HCT116 (cell line): ENCODE measurements at regions not wholly inside any gene's neighbourhood (a gene's known extent, or its start where the extent isn't known, plus 50 kb on each side); places are given as distances from the start of the nearest gene placed in this dataset.

Experiments
- ATAC-seq: fragments of 200-7000 bp; cut with Tn5 transposase; 2 replicates; pipeline ENCODE4 v1.9.1; 2020; ENCODE audit warnings: mild to moderate bottlenecking, moderate library complexity
- BruUV-seq: library from RNA; stranded (reverse); fragments of 400-500 nt; replicated peaks from 2 replicates; lab custom pipeline; 2021; lab: Mats Ljungman, UMichigan
- CTCF ChIA-PET: fragments of 300-600 bp; sonication (Branson Sonifier 250); formaldehyde crosslinking; loops from one replicate; lab custom pipeline; 2021; ENCODE audit warnings: antibody characterized with exemption; lab: Charles Lee
- POLR2A ChIA-PET: fragments of 300-600, 350-600 bp; sonication (Branson Sonifier 250); formaldehyde crosslinking; loops from one replicate; lab custom pipeline; 2021; ENCODE audit warnings: antibody characterized with exemption; lab: Charles Lee
- RAD21 ChIA-PET, 2 experiments: fragments of 300-600 bp; sonication (Branson Sonifier 250); formaldehyde crosslinking; loops; one replicate each; lab custom pipeline; 2023; ENCODE audit warnings: low total read pairs in 2 of 2; ENCODE audit not compliant: uncharacterized antibody in 2 of 2, unreplicated experiment in 2 of 2, low non-redundant PET in 1 of 2; lab: Charles Lee
- DNase-seq: peaks from one replicate; pipeline ENCODE4 v3.0.0-alpha.2; 2010; ENCODE audit warnings: low read depth, low spot score
- H2AFZ ChIP-seq: fragments of 200-600 bp; shearing (Covaris generic), sonication (generic); 2 replicates; pipeline ENCODE4 v1.6.1; 2017; ENCODE audit warnings: low read depth, mixed run types, mixed read lengths, antibody characterized with exemption, low read length; ENCODE audit not compliant: poor library complexity, severe bottlenecking
- H3K27ac ChIP-seq: 2 replicates; pipeline ENCODE4 v1.5.1; 2012; ENCODE audit warnings: low read depth, low read length
- H3K27me3 ChIP-seq: fragments of 200-600 bp; sonication (generic); 2 replicates; pipeline ENCODE4 v1.6.1; 2016; ENCODE audit warnings: mixed run types, low read length, mixed read lengths; ENCODE audit not compliant: insufficient read depth
- H3K36me3 ChIP-seq, 2 experiments: fragments of 200-500 bp in 1 of 2; fragments of 200-600 bp in 1 of 2; sonication (Bioruptor generic) in 1 of 2; sonication (generic) in 1 of 2; 2 replicates each; pipeline versions ENCODE4 v1.5.1 to v1.6.1; 2014 to 2016; ENCODE audit warnings: low read length in 2 of 2, inconsistent platforms in 1 of 2, mixed read lengths in 1 of 2, mixed run types in 1 of 2; ENCODE audit not compliant: insufficient read depth in 2 of 2, control insufficient read depth in 1 of 2
- H3K4me1 ChIP-seq, 2 experiments: fragments of 200-600 bp in 1 of 2; sonication (generic) in 1 of 2; 2 replicates each; pipeline versions ENCODE4 v1.5.1 to v1.6.1; 2012 to 2017; ENCODE audit warnings: low read length in 2 of 2, inconsistent platforms in 1 of 2, mild to moderate bottlenecking in 1 of 2, mixed read lengths in 1 of 2, mixed run types in 1 of 2, moderate library complexity in 1 of 2; ENCODE audit not compliant: insufficient read depth in 2 of 2, control insufficient read depth in 1 of 2
- H3K4me2 ChIP-seq: fragments of 200-600 bp; sonication (generic); 2 replicates; pipeline ENCODE4 v1.6.1; 2017; ENCODE audit warnings: mixed run types, low read length, mixed read lengths
- H3K4me3 ChIP-seq, 2 experiments: fragments of 200-600 bp in 1 of 2; sonication (generic) in 1 of 2; replicated peaks in 1 of 2; 2 replicates each; pipeline ENCODE4 v1.5.1; 2011 to 2016; ENCODE audit warnings: low read length in 2 of 2, control low read depth in 1 of 2, low read depth in 1 of 2, mild to moderate bottlenecking in 1 of 2, mixed read lengths in 1 of 2, mixed run types in 1 of 2
- H3K79me2 ChIP-seq: fragments of 200-600 bp; sonication (generic); 2 replicates; pipeline ENCODE4 v1.6.1; 2017; ENCODE audit warnings: mild to moderate bottlenecking, mixed run types, low read length, moderate library complexity, mixed read lengths; ENCODE audit not compliant: insufficient read depth
- H3K9ac ChIP-seq: fragments of 200-600 bp; sonication (generic); 2 replicates; pipeline ENCODE4 v1.6.1; 2016; ENCODE audit warnings: low read length, mixed read lengths
- H3K9me2 ChIP-seq: fragments of 200-600 bp; sonication (generic), shearing (Covaris generic); 2 replicates; pipeline ENCODE4 v1.6.1; 2017; ENCODE audit warnings: mixed run types, mild to moderate bottlenecking, moderate library complexity; ENCODE audit not compliant: insufficient read depth
- H3K9me3 ChIP-seq, 2 experiments: fragments of 200-500 bp in 1 of 2; fragments of 200-600 bp in 1 of 2; sonication (Bioruptor generic) in 1 of 2; sonication (generic) in 1 of 2; 2 replicates each; pipeline ENCODE4 v1.6.1; 2014 to 2017; ENCODE audit warnings: low read length in 2 of 2, mixed read lengths in 2 of 2, inconsistent platforms in 1 of 2, low read depth in 1 of 2, mild to moderate bottlenecking in 1 of 2, mixed run types in 1 of 2, moderate library complexity in 1 of 2; ENCODE audit not compliant: control insufficient read depth in 1 of 2, insufficient read depth in 1 of 2
- H4K20me1 ChIP-seq: fragments of 200-600 bp; sonication (generic), shearing (Covaris generic); 2 replicates; pipeline ENCODE4 v1.6.1; 2017; ENCODE audit warnings: mixed run types, mild to moderate bottlenecking, moderate library complexity; ENCODE audit not compliant: insufficient read depth
- CBX3 ChIP-seq: IDR thresholded peaks from 2 replicates; pipeline ENCODE4 v1.6.1; 2012; ENCODE audit warnings: low read depth
- CEBPB ChIP-seq: IDR thresholded peaks from 2 replicates; pipeline ENCODE4 v1.6.1; 2012; ENCODE audit warnings: low read depth
- EGR1 ChIP-seq: IDR thresholded peaks from 2 replicates; pipeline ENCODE4 v1.6.1; 2012; ENCODE audit warnings: low read depth
- EZH2 ChIP-seq: fragments of 200-600 bp; sonication (generic); IDR thresholded peaks from 2 replicates; pipeline ENCODE4 v1.6.1; 2017; ENCODE audit warnings: antibody characterized with exemption, mixed run types
- JUND ChIP-seq: IDR thresholded peaks from 2 replicates; pipeline ENCODE4 v1.6.1; 2012
- POLR2A ChIP-seq: IDR thresholded peaks from 2 replicates; pipeline ENCODE4 v1.7.0; 2011; ENCODE audit warnings: borderline replicate concordance; ENCODE audit not compliant: insufficient read depth, insufficient read length; ENCODE audit errors: extremely low read depth
- POLR2AphosphoS5 ChIP-seq: IDR thresholded peaks from 2 replicates; pipeline ENCODE4 v1.6.1; 2011; ENCODE audit warnings: mild to moderate bottlenecking, low read depth, low read length, moderate library complexity
- SP1 ChIP-seq: IDR thresholded peaks from 2 replicates; pipeline ENCODE4 v1.6.1; 2012; ENCODE audit warnings: low read depth
- SRF ChIP-seq: IDR thresholded peaks from 2 replicates; pipeline ENCODE4 v1.6.1; 2012; ENCODE audit warnings: low read depth
- YY1 ChIP-seq: IDR thresholded peaks from 2 replicates; pipeline ENCODE4 v1.6.1; 2011; ENCODE audit warnings: low read length, low read depth, moderate library complexity, mild to moderate bottlenecking; ENCODE audit not compliant: insufficient replicate concordance; ENCODE audit errors: extremely low read depth
- ZFX ChIP-seq: fragments of 450-650 bp; IDR thresholded peaks from 2 replicates; pipeline ENCODE4 v1.6.1; 2017
- intact Hi-C: fragments of 100-400 bp; cut with micrococcal nuclease; formaldehyde crosslinking; loops from 2 replicates; pipeline ENCODE4 v1.10.0; 2022
- TF ChIP-seq, protein P1 (sequence below): IDR thresholded peaks from 2 replicates; pipeline ENCODE4 v1.6.1; 2012
- TF ChIP-seq, protein P2 (sequence below): IDR thresholded peaks from 2 replicates; pipeline ENCODE4 v1.6.1; 2012; ENCODE audit warnings: low read depth
- TF ChIP-seq, protein P3 (sequence below): IDR thresholded peaks from 2 replicates; pipeline ENCODE4 v1.6.1; 2011; ENCODE audit warnings: mild to moderate bottlenecking, low read length, moderate library complexity; ENCODE audit not compliant: insufficient replicate concordance; ENCODE audit errors: extremely low read depth

DNA sequence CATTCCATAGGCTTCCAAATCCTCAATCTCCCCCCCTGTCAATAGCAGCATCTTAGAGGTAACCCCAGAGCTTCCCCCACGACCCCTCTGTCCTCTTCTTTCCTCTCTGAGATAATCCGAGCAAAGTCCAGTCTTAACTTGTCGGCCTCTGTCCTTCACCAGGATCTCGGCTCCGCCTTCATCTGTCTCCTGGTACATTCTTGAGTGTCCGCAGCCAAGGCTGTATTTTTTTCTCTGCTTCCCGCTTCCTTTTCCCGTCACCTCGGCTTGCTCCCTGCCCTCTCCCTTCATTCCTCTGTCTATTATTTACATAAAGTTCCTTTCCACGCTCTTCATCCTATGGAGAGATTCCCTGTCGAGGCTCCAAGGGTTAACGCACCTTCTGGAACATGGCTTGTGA, 153.9 kb upstream of the GSC start:
- Histone ChIP-seq H2AFZ (no peak overlapping the region), H3K4me2 (no peak overlapping the region), H3K79me2 (no peaks in the 10 kb centered on the region), H3K36me3 (no peaks in the 10 kb centered on the region), H3K4me1 (peaks cover 2 to 5% of the 10 kb centered on the region in 2 experiments; a peak in 2 of 4 replicates), H3K4me3 (no peak overlapping the region), H3K9ac (no peak overlapping the region), H3K27ac (no peak overlapping the region), H3K9me2 (no peaks in the 10 kb centered on the region), H3K27me3 (no peaks in the 10 kb centered on the region), H3K9me3 (no peaks in the 10 kb centered on the region), H4K20me1 (no peaks in the 10 kb centered on the region)
- DNase-seq (no peak), ATAC-seq (no peak)
- intact Hi-C loops = no loop called here
- POLR2A ChIA-PET = no interaction called here
- BruUV-seq = no TSS peak
- TF ChIP-seq, protein P1, sequence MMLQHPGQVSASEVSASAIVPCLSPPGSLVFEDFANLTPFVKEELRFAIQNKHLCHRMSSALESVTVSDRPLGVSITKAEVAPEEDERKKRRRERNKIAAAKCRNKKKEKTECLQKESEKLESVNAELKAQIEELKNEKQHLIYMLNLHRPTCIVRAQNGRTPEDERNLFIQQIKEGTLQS = no peak
- TF ChIP-seq, protein P2, sequence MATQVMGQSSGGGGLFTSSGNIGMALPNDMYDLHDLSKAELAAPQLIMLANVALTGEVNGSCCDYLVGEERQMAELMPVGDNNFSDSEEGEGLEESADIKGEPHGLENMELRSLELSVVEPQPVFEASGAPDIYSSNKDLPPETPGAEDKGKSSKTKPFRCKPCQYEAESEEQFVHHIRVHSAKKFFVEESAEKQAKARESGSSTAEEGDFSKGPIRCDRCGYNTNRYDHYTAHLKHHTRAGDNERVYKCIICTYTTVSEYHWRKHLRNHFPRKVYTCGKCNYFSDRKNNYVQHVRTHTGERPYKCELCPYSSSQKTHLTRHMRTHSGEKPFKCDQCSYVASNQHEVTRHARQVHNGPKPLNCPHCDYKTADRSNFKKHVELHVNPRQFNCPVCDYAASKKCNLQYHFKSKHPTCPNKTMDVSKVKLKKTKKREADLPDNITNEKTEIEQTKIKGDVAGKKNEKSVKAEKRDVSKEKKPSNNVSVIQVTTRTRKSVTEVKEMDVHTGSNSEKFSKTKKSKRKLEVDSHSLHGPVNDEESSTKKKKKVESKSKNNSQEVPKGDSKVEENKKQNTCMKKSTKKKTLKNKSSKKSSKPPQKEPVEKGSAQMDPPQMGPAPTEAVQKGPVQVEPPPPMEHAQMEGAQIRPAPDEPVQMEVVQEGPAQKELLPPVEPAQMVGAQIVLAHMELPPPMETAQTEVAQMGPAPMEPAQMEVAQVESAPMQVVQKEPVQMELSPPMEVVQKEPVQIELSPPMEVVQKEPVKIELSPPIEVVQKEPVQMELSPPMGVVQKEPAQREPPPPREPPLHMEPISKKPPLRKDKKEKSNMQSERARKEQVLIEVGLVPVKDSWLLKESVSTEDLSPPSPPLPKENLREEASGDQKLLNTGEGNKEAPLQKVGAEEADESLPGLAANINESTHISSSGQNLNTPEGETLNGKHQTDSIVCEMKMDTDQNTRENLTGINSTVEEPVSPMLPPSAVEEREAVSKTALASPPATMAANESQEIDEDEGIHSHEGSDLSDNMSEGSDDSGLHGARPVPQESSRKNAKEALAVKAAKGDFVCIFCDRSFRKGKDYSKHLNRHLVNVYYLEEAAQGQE = no peak
- TF ChIP-seq JUND (no peak), CBX3 (no peak), EGR1 (no peak), ZFX (no peak), YY1 (no peak), POLR2A (no peak), SP1 (no peak), SRF (no peak), EZH2 (no peak), CEBPB (no peak), POLR2AphosphoS5 (no peak)
- TF ChIP-seq, protein P3, sequence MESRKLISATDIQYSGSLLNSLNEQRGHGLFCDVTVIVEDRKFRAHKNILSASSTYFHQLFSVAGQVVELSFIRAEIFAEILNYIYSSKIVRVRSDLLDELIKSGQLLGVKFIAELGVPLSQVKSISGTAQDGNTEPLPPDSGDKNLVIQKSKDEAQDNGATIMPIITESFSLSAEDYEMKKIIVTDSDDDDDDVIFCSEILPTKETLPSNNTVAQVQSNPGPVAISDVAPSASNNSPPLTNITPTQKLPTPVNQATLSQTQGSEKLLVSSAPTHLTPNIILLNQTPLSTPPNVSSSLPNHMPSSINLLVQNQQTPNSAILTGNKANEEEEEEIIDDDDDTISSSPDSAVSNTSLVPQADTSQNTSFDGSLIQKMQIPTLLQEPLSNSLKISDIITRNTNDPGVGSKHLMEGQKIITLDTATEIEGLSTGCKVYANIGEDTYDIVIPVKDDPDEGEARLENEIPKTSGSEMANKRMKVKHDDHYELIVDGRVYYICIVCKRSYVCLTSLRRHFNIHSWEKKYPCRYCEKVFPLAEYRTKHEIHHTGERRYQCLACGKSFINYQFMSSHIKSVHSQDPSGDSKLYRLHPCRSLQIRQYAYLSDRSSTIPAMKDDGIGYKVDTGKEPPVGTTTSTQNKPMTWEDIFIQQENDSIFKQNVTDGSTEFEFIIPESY = no peak
- RAD21 ChIA-PET = no interaction called here
- CTCF ChIA-PET = no interaction called here
